HG02970 (cell line): ENCODE measurements at regions not wholly inside any gene's neighbourhood (a gene's known extent, or its start where the extent isn't known, plus 50 kb on each side); places are given as distances from the start of the nearest gene placed in this dataset.
"Not testable (repeated sequence)": the region's sequence is repeated elsewhere in the genome, so short reads cannot be mapped to it uniquely, and the experiment has no call there.

ENCODE experiments used
- ATAC-seq: cut with Tn5 transposase; IDR thresholded peaks from one replicate; pipeline ENCODE4 v1.9.1; 2021; ENCODE audit warnings: mild to moderate bottlenecking, moderate library complexity, moderate number of reproducible peaks; ENCODE audit not compliant: unreplicated experiment, low FRiP score

DNA sequence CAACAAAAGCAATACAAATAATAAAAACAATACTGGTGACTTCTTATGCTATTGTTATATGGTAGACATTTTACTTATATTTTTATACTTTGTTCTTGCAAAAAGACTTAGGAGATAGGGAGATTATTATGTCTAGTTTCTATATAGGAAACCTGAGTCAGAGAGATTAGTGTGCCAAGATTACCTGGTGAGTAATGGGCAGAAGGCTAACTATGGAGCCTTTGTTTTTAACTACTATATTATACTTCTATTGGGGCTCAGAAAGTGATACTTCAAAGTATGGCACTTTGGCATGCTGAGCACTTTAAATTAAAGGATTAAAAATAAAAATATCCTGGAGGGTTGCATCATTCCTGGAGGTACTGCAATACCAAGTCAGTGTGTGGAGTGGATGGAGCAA, 117.5 kb upstream of the CLINT1 start:
- no peak for ATAC-seq

DNA sequence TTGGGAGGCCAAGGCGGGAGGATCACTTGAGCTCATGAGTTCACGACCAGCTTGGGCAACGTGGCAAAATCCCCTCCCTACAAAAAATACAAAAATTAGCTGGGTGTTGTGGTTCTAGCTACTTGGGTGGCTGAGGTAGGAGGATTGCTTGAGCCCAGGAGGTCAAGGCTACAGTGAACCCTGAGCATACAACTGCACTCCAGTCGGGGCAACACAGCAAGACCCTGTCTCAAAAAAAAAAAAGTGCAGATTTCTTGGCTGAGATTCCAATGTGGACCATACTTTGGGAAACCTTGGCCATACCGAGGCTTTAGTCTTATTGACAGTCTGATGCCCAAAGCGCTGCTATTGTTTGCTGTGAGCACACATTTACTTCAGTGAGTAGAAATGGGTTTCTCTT, 113.6 kb upstream of the CLINT1 start:
- no peak for ATAC-seq

DNA sequence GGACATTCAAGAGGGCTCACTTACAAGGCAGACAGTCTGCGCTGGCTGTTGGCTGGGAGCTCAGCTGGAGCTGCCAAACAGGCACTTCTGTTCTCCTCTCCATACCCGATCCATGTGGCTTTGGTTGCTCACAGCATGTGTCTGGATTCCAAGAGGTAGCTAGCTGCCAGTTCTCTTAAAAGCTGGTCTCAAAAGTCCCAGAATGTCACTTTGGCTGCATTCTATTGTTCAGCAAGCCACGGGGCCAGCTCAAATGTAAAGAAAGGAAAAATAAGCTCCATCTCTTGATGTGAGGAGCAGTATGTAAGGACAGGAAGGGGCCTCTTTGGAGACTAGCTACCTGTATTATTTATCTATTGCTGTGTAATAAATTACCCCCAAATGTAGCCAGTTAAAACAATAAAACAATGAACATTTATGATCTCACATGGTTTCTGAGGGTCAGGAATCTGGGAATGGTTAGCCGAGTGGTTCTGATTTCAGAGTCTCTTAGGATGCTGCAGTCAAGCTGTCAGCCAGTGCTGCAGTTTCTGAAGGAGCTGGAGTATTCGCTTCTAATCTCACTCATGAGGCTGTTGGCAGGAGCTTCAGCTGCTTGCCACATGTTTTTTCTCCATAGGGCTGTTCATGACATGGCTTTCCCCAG, 112.7 kb upstream of the CLINT1 start:
- no peak for ATAC-seq

- not testable (repeated sequence) for ATAC-seq
Observed at GRCh38 chr5:157968570-157968969, 109.6 kb upstream of the CLINT1 start.

GRCh38 chr5:157965989-157966388, 107.0 kb upstream of the CLINT1 start:
- ATAC-seq, result no peak

DNA sequence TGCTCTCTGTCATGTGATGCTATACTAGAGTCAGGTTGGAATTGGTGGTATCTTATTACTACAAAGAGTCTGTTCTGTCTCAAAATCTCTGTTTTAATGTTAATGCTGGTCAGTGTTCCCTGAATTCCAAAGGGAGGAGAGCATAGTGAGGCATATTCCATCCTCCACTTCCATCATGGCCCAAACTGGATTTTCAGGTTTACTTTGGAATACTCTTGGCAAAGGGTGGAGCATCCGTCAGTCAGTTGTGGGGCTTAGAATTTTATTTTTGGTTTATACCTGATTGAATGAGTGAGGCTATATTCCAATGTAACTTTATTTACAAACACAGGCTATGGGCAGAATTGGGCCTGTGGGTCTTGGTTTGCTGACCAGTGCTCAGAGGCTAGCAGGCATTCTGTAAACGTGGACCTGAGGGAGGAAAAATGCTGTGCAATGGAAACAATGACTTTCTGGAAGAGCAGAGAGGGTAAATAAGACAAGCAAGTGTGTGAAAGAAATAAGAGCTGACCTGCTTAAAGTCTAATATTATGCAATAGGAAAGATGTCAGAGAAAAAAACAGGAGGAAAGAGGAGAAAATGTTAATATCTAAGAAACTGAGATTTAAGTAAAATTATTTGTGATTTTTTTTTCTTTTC, 106.2 kb upstream of the CLINT1 start:
- ATAC-seq, result no peak

DNA sequence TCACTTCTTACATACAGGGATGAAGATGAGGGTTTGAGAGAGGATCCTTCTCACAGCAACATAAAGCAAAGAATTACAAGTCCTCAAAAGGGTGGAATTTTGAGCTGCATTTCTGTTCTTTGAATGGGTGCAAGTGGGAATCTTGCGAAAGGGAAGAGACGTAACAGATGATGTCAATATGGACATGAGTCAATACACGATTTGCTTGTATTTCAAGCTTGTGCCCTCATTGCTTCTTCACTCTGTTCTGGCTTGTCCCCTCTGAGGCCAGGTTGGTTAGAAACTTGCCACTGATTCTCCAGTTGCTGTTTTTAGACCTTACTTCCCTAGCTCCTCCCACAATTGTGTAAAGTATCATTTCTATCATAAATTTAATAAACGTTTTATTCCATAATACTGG, 104.8 kb upstream of the CLINT1 start:
- no peak for ATAC-seq

- no peak for ATAC-seq
Observed at GRCh38 chr5:157963244-157963643, 104.3 kb upstream of the CLINT1 start.

GRCh38 chr5:157962686-157963085, 103.7 kb upstream of the CLINT1 start:
- ATAC-seq, result not testable (repeated sequence)

GRCh38 chr5:157961896-157962590, 103.1 kb upstream of the CLINT1 start:
- ATAC-seq, result no peak

DNA sequence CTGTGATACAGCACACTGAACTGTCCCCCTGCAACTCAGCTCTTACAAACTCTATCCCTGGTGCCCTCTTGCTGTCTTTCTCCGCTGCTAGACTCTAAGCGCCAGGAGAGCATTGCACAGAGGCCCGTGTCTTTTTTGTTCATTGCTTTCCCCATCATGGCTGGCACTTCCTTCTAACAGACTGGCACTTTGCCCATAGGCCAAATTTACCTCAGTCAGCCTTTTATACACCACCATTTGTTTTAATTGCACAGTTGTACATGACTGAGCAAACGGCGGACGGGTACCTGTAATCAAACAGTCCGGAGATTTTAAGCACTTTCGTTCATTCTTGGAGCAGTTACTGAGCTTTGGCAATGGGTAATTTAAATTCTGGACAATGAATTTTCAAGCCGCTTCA, 102.2 kb upstream of the CLINT1 start:
- no peak for ATAC-seq

DNA sequence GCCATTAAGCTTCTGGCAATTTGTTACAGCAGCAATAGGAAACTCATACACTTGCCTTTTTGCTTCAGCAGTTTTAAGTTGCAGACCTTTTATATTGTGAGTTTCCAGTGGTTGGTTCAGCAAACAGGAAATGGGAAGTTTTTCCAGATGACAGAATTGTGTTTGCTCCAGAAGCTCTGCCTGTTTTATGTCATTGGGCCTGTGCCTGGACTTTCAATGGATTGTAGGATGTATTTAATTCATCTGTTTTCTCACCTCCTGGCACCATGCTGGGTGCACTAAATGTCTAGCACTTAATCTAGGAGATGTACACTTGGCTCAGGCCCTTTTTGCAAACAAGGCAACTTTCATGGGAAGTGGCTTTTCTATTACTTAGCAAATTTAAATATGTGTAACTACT, 100.4 kb upstream of the CLINT1 start:
- ATAC-seq, result no peak

DNA sequence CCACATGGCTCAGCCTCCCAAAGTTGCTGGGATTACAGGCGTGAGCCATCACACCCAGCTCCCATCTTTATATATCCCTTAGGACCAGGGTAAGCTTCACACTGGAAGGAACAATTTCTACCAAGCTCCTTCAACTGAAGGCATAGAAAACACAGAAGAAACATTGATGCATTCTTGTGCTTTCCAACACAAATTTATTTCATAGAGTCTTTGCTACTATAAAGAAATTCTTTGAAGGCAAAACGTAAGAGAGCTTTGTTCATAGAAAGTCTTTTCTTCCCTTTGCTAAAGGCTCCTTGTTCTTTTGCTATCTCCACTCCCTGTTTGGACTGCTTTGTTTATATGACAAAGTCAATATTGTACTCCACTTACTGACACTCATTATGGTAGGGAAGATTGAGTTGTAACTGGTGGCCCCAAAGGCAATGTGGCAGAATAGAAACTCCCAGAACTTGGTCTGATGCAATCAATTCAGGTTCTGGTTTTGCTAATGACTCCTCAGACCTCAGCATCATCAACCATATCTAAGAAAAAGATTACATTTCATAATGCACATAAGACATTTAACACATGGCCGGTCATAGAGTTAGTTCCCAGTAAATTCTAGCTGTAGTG, 97.4 kb upstream of the CLINT1 start:
- no peak for ATAC-seq

DNA sequence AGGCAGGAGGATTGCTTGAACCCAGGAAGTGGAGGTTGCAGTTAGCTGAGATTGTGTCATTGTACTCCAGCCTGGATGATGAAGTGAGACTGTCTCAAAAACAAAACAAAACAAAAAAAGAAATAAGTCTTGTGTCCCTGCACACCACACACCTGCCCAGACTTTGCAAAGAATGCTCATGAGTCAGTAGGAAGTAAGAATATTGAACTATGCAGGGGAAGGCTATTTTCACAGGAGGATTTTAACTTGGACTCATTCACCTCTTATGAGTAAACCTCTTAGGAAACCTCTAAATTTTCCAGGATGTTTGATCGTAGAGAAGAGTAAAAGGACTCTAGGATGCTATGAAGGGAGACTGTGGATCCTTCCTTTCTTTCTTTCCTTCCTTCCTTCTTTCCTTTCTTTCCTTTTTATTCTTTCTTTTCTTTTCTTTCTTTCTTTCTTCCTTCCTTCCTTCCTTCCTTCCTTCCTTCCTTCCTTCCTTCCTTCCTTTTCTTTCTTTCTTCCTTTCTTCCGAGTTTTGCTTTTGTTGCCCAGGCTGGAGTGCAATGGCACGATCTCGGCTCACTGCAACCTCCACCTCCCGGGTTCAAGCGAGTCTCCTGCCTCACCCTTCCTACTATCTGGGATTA, 96.7 kb upstream of the CLINT1 start:
- no peak for ATAC-seq

- ATAC-seq, result no peak
Observed at GRCh38 chr5:157952374-157952685, 93.4 kb upstream of the CLINT1 start.

DNA sequence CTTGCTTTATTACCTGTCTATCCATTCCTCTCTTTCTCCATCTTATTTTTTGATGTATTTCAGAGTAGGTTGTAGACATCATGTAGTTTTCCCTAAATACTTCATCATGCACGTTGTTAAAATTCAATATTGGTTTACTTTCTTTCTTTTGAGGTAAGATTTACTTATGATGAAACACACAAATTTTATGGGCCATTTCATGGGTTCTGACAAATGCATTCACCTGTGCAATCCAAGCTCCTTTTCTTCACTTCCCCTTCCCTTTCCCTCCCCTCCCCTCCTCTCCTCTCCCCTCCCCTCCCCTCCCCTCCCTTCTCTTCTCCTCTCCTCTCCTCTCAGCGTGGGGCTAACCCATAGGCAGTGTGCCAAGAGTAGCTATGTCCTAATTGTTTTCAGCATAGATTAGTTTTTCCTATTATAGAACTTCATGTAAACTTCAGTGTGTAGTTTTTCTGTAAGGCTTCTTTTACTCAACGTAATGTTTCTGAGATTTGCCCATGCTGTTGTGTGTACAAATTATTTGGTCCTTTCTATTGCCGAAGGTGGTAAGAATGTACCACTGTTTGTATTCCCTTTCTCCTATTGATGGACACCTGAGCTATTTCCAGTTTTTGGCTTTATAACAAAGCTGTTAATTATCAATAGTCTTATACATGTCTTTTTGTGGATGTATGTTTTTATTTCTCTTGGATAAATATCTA, 92.9 kb upstream of the CLINT1 start:
- ATAC-seq, result no peak

DNA sequence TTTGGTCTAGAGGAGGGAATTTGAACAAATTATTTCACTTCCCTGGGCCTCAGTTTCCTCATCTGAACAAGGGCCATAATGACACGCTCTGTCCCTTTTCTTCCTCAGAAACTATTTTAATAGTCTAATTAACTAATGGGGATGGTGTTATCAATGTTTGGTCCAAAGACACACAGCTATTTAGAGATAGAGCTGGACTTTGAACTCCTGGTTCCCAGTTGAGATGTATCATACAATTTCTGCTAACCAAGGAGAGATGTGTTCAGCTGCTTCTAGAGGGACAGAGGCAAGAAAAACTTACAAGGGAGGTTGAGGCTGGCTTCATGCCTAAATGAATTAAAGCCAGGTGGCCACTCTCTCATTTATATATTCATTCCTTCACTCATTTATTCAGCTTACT, 90.6 kb upstream of the CLINT1 start:
- no peak for ATAC-seq

DNA sequence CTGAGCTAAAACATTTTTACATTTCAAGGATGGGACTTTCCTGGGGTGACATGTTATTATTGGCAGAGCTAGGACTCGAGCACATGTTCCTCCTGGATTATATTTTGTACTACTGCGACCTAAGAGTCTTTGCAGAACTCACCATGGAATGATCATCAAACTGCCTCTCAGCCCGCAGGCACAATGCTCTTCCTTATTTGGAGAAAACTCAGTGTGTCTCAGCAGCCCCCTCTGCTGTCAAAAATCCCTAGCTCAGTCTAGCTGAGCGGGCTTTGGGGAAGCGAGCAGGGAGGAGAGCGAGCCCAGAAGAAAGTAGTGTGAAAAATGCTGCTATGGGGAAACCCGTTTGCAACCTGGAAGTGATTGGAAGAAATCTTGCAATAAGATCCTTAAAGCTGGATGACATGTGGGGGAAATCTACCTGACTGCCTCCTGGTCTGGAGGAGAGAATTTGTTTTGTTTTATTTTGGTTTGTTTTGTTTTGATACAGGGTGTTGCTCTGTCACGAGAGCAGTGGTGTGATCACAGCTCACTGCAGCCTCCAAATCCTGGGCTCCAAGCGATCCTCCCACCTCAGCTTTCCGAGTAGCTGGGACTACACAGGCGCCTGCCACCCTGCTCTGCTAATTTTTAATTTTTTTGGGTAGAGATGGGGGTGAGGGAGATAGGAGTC, 89.9 kb upstream of the CLINT1 start:
- ATAC-seq, result no peak

GRCh38 chr5:157947156-157947555, 88.2 kb upstream of the CLINT1 start:
- ATAC-seq, result no peak

DNA sequence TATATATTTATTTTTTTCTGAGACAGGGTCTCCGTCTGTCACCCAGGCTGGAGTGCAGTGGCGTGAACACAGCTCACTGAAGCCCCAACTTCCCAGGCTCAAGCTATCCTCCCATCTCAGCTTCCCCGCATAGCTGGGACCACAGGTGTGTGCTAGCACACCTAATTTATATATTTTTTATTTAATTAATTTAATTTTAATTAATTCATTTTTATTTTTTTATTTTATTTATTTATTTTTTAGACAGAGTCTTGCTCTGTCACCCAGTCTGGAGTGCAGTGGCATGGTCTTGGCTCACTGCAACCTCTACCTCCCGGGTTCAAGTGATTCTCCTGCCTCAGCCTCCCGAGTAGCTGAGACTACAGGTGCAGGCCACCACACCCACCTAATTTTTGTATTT, 86.9 kb upstream of the CLINT1 start:
- not testable (repeated sequence) for ATAC-seq
